GM13976 (cell line): ENCODE measurements at regions not wholly inside any gene's neighbourhood (a gene's known extent, or its start where the extent isn't known, plus 50 kb on each side); places are given as distances from the start of the nearest gene placed in this dataset.
"Not testable (repeated sequence)": the region's sequence is repeated elsewhere in the genome, so short reads cannot be mapped to it uniquely, and the experiment has no call there.

Source experiments
- DNase-seq: peaks from one replicate; pipeline ENCODE4 v3.0.0; 2012; ENCODE audit warnings: low spot score
- in situ Hi-C: fragments of 300-500 bp; cut with MboI; formaldehyde crosslinking; loops from one replicate; pipeline ENCODE4 v1.12.0; 2022; ENCODE audit warnings: low sequenced_read_pairs, mixed read lengths, inconsistent platforms; ENCODE audit not compliant: unreplicated experiment
- TF ChIP-seq, protein P1 (sequence below): IDR thresholded peaks from 2 replicates; pipeline ENCODE4 v1.5.1; 2012; ENCODE audit warnings: borderline replicate concordance, mild to moderate bottlenecking; ENCODE audit not compliant: insufficient read depth; ENCODE audit errors: extremely low read depth, missing control alignments, control extremely low read depth

GRCh38 chr14:106690333-106690891, 1164.0 kb downstream of the TMEM121 start:
- in situ Hi-C loops: no loop called here
- TF ChIP-seq, protein P1, sequence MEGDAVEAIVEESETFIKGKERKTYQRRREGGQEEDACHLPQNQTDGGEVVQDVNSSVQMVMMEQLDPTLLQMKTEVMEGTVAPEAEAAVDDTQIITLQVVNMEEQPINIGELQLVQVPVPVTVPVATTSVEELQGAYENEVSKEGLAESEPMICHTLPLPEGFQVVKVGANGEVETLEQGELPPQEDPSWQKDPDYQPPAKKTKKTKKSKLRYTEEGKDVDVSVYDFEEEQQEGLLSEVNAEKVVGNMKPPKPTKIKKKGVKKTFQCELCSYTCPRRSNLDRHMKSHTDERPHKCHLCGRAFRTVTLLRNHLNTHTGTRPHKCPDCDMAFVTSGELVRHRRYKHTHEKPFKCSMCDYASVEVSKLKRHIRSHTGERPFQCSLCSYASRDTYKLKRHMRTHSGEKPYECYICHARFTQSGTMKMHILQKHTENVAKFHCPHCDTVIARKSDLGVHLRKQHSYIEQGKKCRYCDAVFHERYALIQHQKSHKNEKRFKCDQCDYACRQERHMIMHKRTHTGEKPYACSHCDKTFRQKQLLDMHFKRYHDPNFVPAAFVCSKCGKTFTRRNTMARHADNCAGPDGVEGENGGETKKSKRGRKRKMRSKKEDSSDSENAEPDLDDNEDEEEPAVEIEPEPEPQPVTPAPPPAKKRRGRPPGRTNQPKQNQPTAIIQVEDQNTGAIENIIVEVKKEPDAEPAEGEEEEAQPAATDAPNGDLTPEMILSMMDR: no peak
- no peak for DNase-seq

DNA sequence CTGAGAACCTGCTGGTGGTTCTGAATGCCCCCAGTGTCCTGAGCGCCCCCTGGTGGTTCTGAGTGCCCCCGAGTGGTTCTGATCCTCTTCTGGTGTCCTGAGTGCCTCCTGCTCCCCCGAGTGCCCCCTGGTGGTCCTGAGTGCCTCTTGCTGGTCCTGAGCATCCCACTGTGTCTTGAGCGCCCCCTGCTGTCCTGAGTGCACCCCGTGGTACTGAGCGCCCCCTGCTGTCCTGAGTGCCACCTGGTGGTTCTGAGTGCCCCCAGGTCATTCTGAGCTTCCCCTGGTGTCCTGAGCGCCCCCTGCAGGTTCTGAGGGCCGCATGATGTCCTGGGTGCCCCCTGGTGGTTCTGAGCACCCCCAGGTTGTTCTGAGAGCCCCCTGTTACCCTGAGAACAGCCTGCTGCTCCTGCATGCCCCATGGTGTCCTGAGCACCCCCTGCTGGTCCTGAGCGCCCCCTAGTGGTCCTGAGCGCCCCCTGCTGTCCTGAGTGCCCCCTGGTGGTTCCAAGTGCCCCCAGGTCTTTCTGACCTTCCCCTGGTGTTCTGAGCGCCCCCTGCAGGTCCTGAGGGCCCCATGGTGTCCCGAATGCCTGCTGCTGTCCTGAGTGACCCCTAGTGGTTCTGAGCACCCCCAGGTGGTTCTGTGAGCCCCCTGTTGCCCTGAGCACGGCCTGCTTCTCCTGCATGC, 1165.4 kb downstream of the TMEM121 start:
- DNase-seq: peak; percentile 81
- TF ChIP-seq, protein P1: peak; percentile 97
- in situ Hi-C loops: no loop called here

GRCh38 chr14:106694638-106695393, 1168.4 kb downstream of the TMEM121 start:
- TF ChIP-seq, protein P1: peak; percentile 79
- in situ Hi-C loops: no loop called here
- peak; percentile 59 for DNase-seq

DNA sequence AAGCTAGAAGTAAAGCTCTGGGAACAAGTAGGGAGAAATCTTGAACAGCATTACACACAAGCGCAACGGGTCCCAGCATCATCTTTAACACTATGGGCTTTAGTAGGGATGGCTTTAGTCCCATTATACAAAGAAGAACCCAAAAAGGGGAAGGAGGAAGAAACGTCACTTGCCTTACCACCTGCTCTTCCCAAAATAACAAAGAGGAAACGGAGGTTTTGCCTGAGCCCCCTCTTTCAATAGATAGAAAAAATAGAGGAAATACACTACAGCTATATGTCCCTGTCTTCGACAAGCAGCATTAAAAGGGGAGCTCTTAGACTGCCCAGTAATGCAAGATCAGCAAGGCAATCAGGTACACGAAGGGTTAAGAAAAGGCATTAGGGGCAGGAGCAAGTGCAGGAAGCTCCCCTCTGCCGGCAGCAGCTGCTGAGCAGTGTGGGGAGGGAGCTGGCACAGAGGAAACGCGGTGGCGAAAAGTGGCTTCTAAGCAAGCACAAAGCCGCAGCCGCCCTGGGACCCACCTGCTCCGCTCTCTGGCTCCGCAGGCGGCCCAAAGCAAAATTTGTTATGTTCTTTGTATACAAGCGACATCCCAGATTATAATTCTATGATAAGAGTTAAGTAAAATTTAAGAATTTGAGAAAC, 1172.4 kb downstream of the TMEM121 start:
- in situ Hi-C loops, DNase-seq: not testable (repeated sequence)

GRCh38 chr14:106703651-106704050, 1177.3 kb downstream of the TMEM121 start:
- DNase-seq, in situ Hi-C loops: not testable (repeated sequence)

DNA sequence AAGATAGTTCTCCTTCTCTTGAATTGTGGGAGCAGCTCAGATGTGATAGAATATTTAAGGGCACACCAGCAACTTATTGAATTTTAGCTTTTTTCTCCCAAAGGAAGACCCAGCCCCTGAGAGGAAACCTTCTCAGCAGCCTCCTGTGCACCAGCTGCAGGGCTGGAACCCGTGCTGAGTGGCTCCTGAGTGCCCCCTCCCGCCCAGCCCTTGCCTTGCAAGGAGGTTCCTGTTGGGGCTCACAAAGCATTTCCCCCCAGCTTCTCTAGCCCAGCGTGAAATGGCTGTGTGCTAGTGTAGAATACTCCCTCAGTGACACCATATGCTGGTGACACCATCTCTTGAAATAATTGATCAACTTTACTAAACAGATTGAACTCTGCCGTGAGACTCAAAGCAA, 1180.1 kb downstream of the TMEM121 start:
- DNase-seq, in situ Hi-C loops: not testable (repeated sequence)

GRCh38 chr14:106710187-106710586, 1183.8 kb downstream of the TMEM121 start:
- DNase-seq, in situ Hi-C loops: not testable (repeated sequence)

- in situ Hi-C loops, DNase-seq: not testable (repeated sequence)
Measured at GRCh38 chr14:106712513-106712912, 1186.1 kb downstream of the TMEM121 start.

DNA sequence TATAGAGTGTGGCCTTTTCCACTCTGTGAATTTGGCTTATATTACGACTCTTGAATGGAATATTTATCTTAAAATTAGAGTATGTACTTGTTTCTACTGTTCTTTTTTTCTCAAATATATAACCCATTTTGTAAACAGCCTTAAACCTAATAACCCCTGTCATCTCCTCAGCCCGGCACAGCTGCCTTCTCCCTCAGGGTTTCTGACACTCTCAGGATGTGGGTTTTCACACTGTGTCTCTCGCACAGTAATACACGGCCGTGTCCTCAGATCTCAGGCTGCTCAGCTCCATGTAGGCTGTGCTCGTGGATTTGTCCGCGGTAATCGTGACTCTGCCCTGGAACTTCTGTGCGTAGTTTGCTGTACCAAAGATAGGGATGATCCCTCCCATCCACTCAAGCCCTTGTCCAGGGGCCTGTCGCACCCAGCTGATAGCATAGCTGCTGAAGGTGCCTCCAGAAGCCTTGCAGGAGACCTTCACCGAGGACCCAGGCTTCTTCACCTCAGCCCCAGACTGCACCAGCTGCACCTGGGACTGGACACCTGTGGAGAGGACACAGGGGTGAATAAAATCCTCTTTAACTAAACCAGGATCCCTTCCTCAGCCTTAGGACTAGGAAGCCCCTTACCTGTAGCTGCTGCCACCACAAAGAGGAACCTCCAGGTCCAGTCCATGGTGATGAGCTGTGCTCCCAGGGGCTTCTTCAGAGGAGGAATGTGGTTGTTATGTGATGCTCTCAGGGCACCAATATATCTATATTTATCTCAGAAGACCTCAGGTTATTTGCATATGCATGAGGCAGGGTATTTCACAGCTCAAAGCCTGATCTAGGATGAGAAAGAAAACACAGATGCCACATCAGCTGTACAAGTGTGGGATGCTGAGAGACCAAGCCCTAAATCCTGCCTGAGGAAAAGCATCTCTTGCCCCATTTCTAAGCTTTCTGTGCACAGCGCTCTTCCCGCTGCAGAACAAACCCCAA, 1188.4 kb downstream of the TMEM121 start:
- in situ Hi-C loops, DNase-seq: not testable (repeated sequence)

DNA sequence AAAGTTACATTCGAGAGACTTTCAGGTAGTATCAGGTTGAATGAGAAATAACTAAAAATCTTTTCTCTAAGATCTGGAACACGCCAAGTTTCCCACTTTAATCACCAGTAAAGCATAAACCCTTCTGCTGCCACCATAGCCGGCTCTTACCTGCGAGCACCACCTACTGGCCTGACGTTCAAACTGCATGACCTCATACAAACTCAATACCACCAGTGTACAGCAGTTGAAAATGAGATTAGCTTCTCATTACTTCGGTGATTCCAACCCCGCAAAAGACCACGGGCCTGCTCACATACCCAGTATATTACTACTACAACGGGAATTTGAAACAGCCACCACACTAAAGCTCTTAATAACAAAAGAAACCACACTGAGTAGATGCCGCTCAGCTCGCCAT, 1191.2 kb downstream of the TMEM121 start:
- in situ Hi-C loops, DNase-seq: not testable (repeated sequence)
